ENCODE measurements at regions not wholly inside any gene's neighbourhood (a gene's known extent, or its start where the extent isn't known, plus 50 kb on each side); places are given as distances from the start of the nearest gene placed in this dataset.
A peak's percentile ranks its signal among the peaks of the same experiment; 100 is the strongest.

GRCh38 chr2:51705417-51705816 lies 673.5 kb upstream of the NRXN1 start:
- ATAC-seq (no peak), DNase-seq (no peak)
- Histone ChIP-seq H3K27ac (no peak overlapping the region), H3K4me3 (no peak overlapping the region), H3K9me3 (no peaks in the 10 kb centered on the region), H3K4me1 (no peaks in the 10 kb centered on the region), H3K27me3 (no peaks in the 10 kb centered on the region), H3K36me3 (no peaks in the 10 kb centered on the region)
- intact Hi-C loops (cut with DNase I): no loop called here
- no peak for TF ChIP-seq CTCF (IDR thresholded peaks at IDR 0.05)
- no peak for TF ChIP-seq POLR2A (IDR thresholded peaks at IDR 0.05)
- WGBS (ENCODE audit: insufficient coverage, low coverage, low lambda C conversion rate, missing lambda C conversion rate): 67% methylated on average over 1 of the region's 1 CpG

GRCh38 chr2:51698021-51698420 lies 666.1 kb upstream of the NRXN1 start:
- H3K36me3 ChIP-seq: no peaks in the 10 kb centered on the region
- peaks cover 0 to 4% (median 0%) of the 10 kb centered on the region in 4 donors for H3K4me1 ChIP-seq
- intact Hi-C loops (cut with DNase I): no loop called here
- H3K27me3 ChIP-seq: no peaks in the 10 kb centered on the region
- TF ChIP-seq CTCF (IDR thresholded peaks at IDR 0.05): no peak
- no peak for TF ChIP-seq POLR2A (IDR thresholded peaks at IDR 0.05)
- ATAC-seq (no peak), DNase-seq (no peak)
- H3K9me3 ChIP-seq: no peaks in the 10 kb centered on the region
- 71% methylated on average over 3 of the region's 3 CpGs for WGBS (ENCODE audit: insufficient coverage, low coverage, low lambda C conversion rate, missing lambda C conversion rate)
- H3K27ac ChIP-seq: peak overlapping the region in 1 of 3 donors; percentile 71
- no peak overlapping the region for H3K4me3 ChIP-seq

- intact Hi-C loops (cut with DNase I): no loop called here
- WGBS (ENCODE audit: insufficient coverage, low coverage, low lambda C conversion rate, missing lambda C conversion rate): 28% methylated on average over 5 of the region's 5 CpGs
- H3K4me1 ChIP-seq: peaks cover 0 to 4% (median 0%) of the 10 kb centered on the region in 4 donors
- peak overlapping the region; percentile 12 to 71 (median 44) for H3K27ac ChIP-seq
- H3K36me3 ChIP-seq: no peaks in the 10 kb centered on the region
- DNase-seq (no peak), ATAC-seq (peak; percentile 94 to 98 (median 96))
- H3K27me3 ChIP-seq: no peaks in the 10 kb centered on the region
- H3K4me3 ChIP-seq: no peak overlapping the region
- H3K9me3 ChIP-seq: no peaks in the 10 kb centered on the region
- no peak for TF ChIP-seq CTCF (IDR thresholded peaks at IDR 0.05)
- no peak for TF ChIP-seq POLR2A (IDR thresholded peaks at IDR 0.05)
These were observed 665.2 kb upstream of the NRXN1 start for GRCh38 chr2:51697095-51697494.

GRCh38 chr2:51695531-51695930 lies 663.6 kb upstream of the NRXN1 start:
- Histone ChIP-seq H3K4me3 (no peak overlapping the region), H3K27me3 (no peaks in the 10 kb centered on the region), H3K4me1 (peaks cover 0 to 4% (median 0%) of the 10 kb centered on the region in 4 donors), H3K9me3 (no peaks in the 10 kb centered on the region), H3K36me3 (no peaks in the 10 kb centered on the region), H3K27ac (no peak overlapping the region)
- no peak for ATAC-seq
- no peak for TF ChIP-seq POLR2A (IDR thresholded peaks at IDR 0.05)
- no peak for TF ChIP-seq CTCF (IDR thresholded peaks at IDR 0.05)
- 84% methylated on average over 1 of the region's 1 CpG for WGBS (ENCODE audit: insufficient coverage, low coverage, low lambda C conversion rate, missing lambda C conversion rate)
- intact Hi-C loops (cut with DNase I): no loop called here
- no peak for DNase-seq

GRCh38 chr2:51693640-51694039 lies 661.7 kb upstream of the NRXN1 start:
- H3K36me3 ChIP-seq: no peaks in the 10 kb centered on the region
- intact Hi-C loops (cut with DNase I): no loop called here
- ATAC-seq (no peak), DNase-seq (no peak)
- peaks cover 0 to 4% (median 0%) of the 10 kb centered on the region in 4 donors for H3K4me1 ChIP-seq
- H3K4me3 ChIP-seq: no peak overlapping the region
- WGBS (ENCODE audit: insufficient coverage, low coverage, low lambda C conversion rate, missing lambda C conversion rate): 62% methylated on average over 1 of the region's 1 CpG
- H3K9me3 ChIP-seq: no peaks in the 10 kb centered on the region
- TF ChIP-seq POLR2A (IDR thresholded peaks at IDR 0.05) (no peak), CTCF (IDR thresholded peaks at IDR 0.05) (no peak)
- H3K27ac ChIP-seq: no peak overlapping the region
- H3K27me3 ChIP-seq: no peaks in the 10 kb centered on the region

Data from right lobe of liver (tissue), 6 donors.